ENCODE measurements at regions not wholly inside any gene's neighbourhood (a gene's known extent, or its start where the extent isn't known, plus 50 kb on each side); places are given as distances from the start of the nearest gene placed in this dataset.

DNA sequence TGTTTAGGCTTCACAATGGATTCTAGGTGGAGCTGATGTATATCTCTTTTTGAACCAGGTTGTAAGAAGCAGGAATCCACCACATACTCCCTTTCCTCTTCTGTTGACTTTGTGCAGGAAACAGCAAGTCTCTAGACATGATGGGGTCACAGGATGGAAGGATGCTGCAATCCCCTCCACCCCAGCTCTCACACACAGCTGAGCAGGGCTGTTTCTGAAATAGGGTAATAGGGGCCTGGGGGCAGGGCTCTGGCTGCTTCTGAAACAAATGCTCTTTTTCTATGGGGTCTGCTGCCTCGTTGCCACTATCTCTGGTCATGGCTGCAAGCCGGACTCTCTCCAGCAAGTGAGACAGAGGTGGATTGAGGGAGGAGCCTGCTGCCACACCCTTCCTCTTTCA is 148.9 kb downstream of the SOX11 start:
- no peak for TF ChIP-seq POLR2AphosphoS5 (IDR thresholded peaks at IDR 0.05; ENCODE audit: low read depth, low read length)
- TF ChIP-seq, protein P1, sequence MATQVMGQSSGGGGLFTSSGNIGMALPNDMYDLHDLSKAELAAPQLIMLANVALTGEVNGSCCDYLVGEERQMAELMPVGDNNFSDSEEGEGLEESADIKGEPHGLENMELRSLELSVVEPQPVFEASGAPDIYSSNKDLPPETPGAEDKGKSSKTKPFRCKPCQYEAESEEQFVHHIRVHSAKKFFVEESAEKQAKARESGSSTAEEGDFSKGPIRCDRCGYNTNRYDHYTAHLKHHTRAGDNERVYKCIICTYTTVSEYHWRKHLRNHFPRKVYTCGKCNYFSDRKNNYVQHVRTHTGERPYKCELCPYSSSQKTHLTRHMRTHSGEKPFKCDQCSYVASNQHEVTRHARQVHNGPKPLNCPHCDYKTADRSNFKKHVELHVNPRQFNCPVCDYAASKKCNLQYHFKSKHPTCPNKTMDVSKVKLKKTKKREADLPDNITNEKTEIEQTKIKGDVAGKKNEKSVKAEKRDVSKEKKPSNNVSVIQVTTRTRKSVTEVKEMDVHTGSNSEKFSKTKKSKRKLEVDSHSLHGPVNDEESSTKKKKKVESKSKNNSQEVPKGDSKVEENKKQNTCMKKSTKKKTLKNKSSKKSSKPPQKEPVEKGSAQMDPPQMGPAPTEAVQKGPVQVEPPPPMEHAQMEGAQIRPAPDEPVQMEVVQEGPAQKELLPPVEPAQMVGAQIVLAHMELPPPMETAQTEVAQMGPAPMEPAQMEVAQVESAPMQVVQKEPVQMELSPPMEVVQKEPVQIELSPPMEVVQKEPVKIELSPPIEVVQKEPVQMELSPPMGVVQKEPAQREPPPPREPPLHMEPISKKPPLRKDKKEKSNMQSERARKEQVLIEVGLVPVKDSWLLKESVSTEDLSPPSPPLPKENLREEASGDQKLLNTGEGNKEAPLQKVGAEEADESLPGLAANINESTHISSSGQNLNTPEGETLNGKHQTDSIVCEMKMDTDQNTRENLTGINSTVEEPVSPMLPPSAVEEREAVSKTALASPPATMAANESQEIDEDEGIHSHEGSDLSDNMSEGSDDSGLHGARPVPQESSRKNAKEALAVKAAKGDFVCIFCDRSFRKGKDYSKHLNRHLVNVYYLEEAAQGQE (IDR thresholded peaks at IDR 0.05; ENCODE audit: insufficient read depth in 1 of 2, low read depth in 2 of 2, low read length in 2 of 2) = no peak

All from PFSK-1 (cell line).